Peyer's patch (tissue), 4 donors: ENCODE measurements at regions not wholly inside any gene's neighbourhood (a gene's known extent, or its start where the extent isn't known, plus 50 kb on each side); places are given as distances from the start of the nearest gene placed in this dataset.

Source experiments
- DNase-seq, 3 donors: peaks; one replicate each; pipeline ENCODE4 v3.0.0-alpha.2; 2017 to 2019
- H3K27ac ChIP-seq, 4 donors: fragments of 200-600 bp; sonication (generic); one replicate each; pipeline ENCODE4 v1.5.1; 2016 to 2019
- H3K27me3 ChIP-seq, 2 donors: fragments of 200-600 bp; sonication (generic); one replicate each; pipeline ENCODE4 v1.5.1; 2019
- H3K36me3 ChIP-seq, 3 donors: fragments of 200-600 bp; sonication (generic); one replicate each; pipeline ENCODE4 v1.5.1; 2016 to 2019
- H3K4me1 ChIP-seq, 4 donors: fragments of 200-600 bp; sonication (generic); one replicate each; pipeline ENCODE4 v1.5.1; 2016 to 2019
- H3K4me3 ChIP-seq, 4 donors: fragments of 200-600 bp; sonication (generic); 1 replicate in 3 of 4; 2 replicates in 1 of 4; pipeline ENCODE4 v1.5.1; 2016 to 2019; ENCODE audit warnings: mild to moderate bottlenecking in 1 of 4
- H3K9me3 ChIP-seq, 4 donors: fragments of 200-600 bp; sonication (generic); one replicate each; pipeline ENCODE4 v1.5.1; 2016 to 2019; ENCODE audit warnings: mild to moderate bottlenecking in 1 of 4
- POLR2A ChIP-seq, 2 donors: fragments of 450-650 bp; IDR thresholded peaks; one replicate each; pipeline ENCODE4 v1.5.1; 2017; ENCODE audit warnings: antibody characterized with exemption in 2 of 2, mild to moderate bottlenecking in 2 of 2, moderate library complexity in 2 of 2
- TF ChIP-seq, protein P1 (sequence below), 6 experiments: fragments of 450-650 bp in 4 of 6; fragments of 200-600 bp in 2 of 6; sonication (generic) in 1 of 6; IDR thresholded peaks; one replicate each; pipeline ENCODE4 v1.5.1; 2017 to 2019; ENCODE audit warnings: antibody characterized with exemption in 6 of 6, mild to moderate bottlenecking in 3 of 6, moderate library complexity in 1 of 6

DNA sequence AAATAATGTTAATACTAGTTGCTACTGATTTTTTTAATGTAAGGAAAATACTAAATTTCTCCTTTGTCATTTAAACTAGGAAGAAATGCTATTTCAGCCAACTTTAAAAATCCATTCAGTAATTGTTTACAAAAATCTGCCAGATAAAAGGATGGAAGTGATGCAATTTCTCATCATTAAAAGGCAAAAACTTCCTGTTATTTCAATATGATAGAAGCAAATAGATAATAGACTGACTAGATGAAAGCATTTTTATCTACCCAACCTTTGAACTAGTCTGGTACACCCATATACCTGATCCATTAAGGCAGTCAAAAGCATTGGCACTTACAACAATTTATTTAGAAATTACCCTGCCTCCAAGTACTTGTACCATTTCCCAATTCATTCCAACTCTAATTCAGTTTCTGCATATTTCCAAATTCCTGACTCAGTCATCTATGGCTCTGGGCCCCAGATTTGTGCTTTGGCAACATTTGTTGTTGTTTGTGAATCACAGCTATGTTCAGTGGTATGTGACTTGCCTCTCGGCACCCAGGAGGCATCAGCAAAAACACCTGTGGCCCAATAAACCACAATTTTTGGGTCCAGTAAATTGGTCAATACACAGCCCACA, 482.6 kb upstream of the SEMA3A start:
- no peaks in the 10 kb centered on the region for H3K36me3 ChIP-seq
- no peak overlapping the region for H3K4me3 ChIP-seq
- no peaks in the 10 kb centered on the region for H3K27me3 ChIP-seq
- TF ChIP-seq, protein P1, sequence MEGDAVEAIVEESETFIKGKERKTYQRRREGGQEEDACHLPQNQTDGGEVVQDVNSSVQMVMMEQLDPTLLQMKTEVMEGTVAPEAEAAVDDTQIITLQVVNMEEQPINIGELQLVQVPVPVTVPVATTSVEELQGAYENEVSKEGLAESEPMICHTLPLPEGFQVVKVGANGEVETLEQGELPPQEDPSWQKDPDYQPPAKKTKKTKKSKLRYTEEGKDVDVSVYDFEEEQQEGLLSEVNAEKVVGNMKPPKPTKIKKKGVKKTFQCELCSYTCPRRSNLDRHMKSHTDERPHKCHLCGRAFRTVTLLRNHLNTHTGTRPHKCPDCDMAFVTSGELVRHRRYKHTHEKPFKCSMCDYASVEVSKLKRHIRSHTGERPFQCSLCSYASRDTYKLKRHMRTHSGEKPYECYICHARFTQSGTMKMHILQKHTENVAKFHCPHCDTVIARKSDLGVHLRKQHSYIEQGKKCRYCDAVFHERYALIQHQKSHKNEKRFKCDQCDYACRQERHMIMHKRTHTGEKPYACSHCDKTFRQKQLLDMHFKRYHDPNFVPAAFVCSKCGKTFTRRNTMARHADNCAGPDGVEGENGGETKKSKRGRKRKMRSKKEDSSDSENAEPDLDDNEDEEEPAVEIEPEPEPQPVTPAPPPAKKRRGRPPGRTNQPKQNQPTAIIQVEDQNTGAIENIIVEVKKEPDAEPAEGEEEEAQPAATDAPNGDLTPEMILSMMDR (IDR thresholded peaks at IDR 0.05), result no peak
- no peak for TF ChIP-seq POLR2A (IDR thresholded peaks at IDR 0.05)
- no peaks in the 10 kb centered on the region for H3K9me3 ChIP-seq
- no peak for DNase-seq
- H3K4me1 ChIP-seq, result no peaks in the 10 kb centered on the region
- no peak overlapping the region for H3K27ac ChIP-seq

DNA sequence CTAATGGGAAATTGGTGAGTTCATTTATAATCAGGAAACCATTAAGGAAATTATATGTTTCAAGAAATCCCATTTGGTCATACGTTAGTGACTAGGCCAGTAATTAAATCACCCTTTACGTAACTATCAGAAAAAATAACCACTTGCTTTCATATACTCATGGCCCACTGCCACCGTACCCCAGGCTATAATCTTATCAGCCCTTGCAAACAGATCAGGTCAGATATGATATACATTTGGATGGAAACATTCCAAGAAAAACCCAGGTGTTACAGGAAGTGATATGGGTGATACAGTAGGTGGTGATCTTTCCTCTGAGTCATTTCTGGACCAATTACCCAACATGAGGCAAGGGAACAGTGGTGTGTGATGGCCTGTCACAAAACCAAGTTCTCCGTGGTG, 481.0 kb upstream of the SEMA3A start:
- no peaks in the 10 kb centered on the region for H3K27me3 ChIP-seq
- no peak overlapping the region for H3K4me3 ChIP-seq
- DNase-seq, result peak in 1 of 3 donors; percentile 58
- no peaks in the 10 kb centered on the region for H3K36me3 ChIP-seq
- H3K4me1 ChIP-seq, result no peaks in the 10 kb centered on the region
- no peaks in the 10 kb centered on the region for H3K9me3 ChIP-seq
- no peak overlapping the region for H3K27ac ChIP-seq
- TF ChIP-seq, protein P1 (IDR thresholded peaks at IDR 0.05), result peak in 1 of 6 experiments; percentile 8
- TF ChIP-seq POLR2A (IDR thresholded peaks at IDR 0.05), result no peak

DNA sequence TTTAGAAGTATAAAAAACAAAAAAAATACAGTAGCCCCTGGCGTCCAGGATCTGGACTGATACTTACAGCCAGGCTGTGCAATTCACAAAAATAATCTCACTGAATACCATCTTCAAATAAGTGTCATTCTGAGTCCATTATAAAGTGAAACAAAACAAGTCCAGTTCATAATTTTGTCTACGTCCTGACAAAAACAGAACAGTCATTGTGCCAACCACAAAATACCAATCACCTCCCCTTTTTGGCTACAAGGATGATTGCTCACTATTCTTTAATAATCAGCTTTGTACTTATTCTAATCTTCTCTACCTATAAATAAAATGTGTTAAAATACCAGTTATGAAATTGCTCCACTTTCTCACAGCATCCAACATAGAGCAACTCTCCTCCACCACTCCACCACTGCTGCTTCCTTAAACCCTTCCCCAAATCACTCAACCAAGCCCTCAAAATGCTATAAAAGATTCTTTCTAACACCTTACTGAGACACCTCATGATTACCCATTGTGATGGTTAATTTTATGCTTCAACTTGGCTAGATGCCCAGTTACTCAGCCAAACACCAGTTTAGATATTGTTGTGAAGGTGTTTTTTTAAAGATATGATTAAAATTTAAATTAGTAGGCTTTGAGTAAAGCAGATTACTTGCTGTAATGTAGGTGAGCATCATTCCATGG, 479.8 kb upstream of the SEMA3A start:
- Histone ChIP-seq H3K4me1 (no peaks in the 10 kb centered on the region), H3K4me3 (no peak overlapping the region), H3K9me3 (no peaks in the 10 kb centered on the region), H3K27ac (no peak overlapping the region), H3K36me3 (no peaks in the 10 kb centered on the region), H3K27me3 (no peaks in the 10 kb centered on the region)
- TF ChIP-seq, protein P1 (IDR thresholded peaks at IDR 0.05), result no peak
- TF ChIP-seq POLR2A (IDR thresholded peaks at IDR 0.05), result no peak
- no peak for DNase-seq

DNA sequence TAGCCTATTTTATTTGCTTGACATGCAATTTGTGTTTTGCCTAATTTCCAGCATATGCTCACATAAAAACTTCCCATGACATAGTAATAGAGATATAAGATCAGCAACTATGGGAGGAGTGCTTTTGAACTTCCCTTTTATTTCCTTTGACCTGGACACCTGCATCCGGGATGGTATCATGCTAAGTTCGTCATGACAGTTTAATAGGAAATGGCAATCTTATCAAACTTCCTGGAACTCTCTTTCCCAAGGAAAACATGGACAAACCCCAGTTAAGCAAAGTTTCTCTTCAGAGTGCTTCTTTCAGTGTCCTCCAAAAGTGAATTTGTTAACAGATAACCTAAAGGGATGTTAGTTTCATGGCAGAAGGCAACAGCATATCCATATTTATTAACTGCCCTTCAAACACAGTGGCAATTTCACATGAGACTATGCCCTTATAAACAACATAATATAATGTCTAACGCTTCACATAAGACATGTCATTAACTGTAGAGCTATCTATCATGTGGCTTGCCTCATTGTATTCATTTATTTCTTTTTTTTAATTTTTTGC, 474.7 kb upstream of the SEMA3A start:
- Histone ChIP-seq H3K4me1 (no peaks in the 10 kb centered on the region), H3K4me3 (no peak overlapping the region), H3K27ac (no peak overlapping the region), H3K36me3 (no peaks in the 10 kb centered on the region), H3K9me3 (no peaks in the 10 kb centered on the region), H3K27me3 (no peaks in the 10 kb centered on the region)
- DNase-seq, result no peak
- TF ChIP-seq POLR2A (IDR thresholded peaks at IDR 0.05), result no peak
- TF ChIP-seq, protein P1 (IDR thresholded peaks at IDR 0.05), result no peak

DNA sequence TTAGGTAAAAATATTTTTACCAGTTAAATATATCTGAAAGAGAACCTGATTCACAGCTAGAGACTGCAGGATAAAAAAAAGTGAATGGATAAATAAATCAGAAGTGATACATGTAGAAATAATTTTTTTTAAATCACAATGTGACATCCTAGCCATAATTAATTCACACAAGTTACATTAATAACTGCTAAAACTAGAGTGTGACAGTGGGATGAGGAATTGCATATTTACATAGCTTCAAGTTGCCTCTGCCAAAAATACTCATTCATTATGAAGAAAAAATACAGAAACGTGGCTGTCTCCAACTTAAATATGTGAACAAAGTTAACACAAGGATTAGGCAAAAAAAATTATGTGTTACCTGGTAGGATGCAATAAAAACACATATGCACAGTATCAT, 473.5 kb upstream of the SEMA3A start:
- Histone ChIP-seq H3K36me3 (no peaks in the 10 kb centered on the region), H3K27me3 (no peaks in the 10 kb centered on the region), H3K4me1 (no peaks in the 10 kb centered on the region), H3K4me3 (no peak overlapping the region), H3K9me3 (no peaks in the 10 kb centered on the region), H3K27ac (no peak overlapping the region)
- no peak for DNase-seq
- TF ChIP-seq, protein P1 (IDR thresholded peaks at IDR 0.05), result no peak
- TF ChIP-seq POLR2A (IDR thresholded peaks at IDR 0.05), result no peak
